ENCODE measurements at regions not wholly inside any gene's neighbourhood (a gene's known extent, or its start where the extent isn't known, plus 50 kb on each side); places are given as distances from the start of the nearest gene placed in this dataset.
A peak's percentile ranks its signal among the peaks of the same experiment; 100 is the strongest.
"Not testable (repeated sequence)": the region's sequence is repeated elsewhere in the genome, so short reads cannot be mapped to it uniquely, and the experiment has no call there.

DNA sequence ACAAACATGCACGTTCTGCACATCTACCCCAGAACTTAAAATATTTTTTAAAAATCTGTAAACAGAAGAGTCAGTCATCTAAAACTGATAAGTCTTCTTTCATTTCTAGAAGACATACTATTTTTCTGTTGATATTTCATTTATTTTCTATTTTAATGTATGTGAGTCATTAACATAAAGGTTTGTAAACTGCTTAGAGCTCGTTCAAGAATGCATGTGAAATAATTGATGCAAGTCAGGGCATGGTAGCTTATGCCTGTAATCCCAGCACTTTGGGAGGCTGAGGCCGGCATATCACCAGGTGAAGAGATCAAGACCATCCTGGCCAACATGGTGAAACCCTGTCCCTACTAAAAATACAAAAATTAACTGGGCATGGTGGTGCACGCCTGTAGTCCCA lies 219.9 kb upstream of the HSFY2 start:
- Histone ChIP-seq H3K4me3 (ENCODE audit: low read length in 3 of 3) (no peak overlapping the region), H3K27ac (ENCODE audit: low read depth in 2 of 2, low read length in 2 of 2) (no peak overlapping the region), H3K9me3 (ENCODE audit: control insufficient read depth in 2 of 3, insufficient read depth in 1 of 3, low read length in 3 of 3) (no peaks in the 10 kb centered on the region), H3K36me3 (ENCODE audit: control insufficient read depth in 2 of 3, insufficient read depth in 3 of 3, low read length in 3 of 3) (no peaks in the 10 kb centered on the region), H3K9ac (ENCODE audit: low read length in 3 of 3) (no peak overlapping the region), H3K27me3 (ENCODE audit: control insufficient read depth, insufficient read depth, low read length) (no peaks in the 10 kb centered on the region), H3K4me1 (ENCODE audit: control insufficient read depth in 2 of 3, insufficient read depth in 2 of 3, low read depth in 1 of 3, low read length in 3 of 3) (no peaks in the 10 kb centered on the region)
- intact Hi-C loops (cut with DNase I): no loop called here
- DNase-seq: no peak
- TF ChIP-seq CTCF (IDR thresholded peaks at IDR 0.05; ENCODE audit: borderline replicate concordance, extremely low read depth, insufficient read depth): no peak
- FAIRE-seq: no peak

GRCh38 chrY:18992684-18993083 lies 219.1 kb upstream of the HSFY2 start:
- H3K36me3 ChIP-seq (ENCODE audit: control insufficient read depth in 2 of 3, insufficient read depth in 3 of 3, low read length in 3 of 3); H3K4me1 ChIP-seq (ENCODE audit: control insufficient read depth in 2 of 3, insufficient read depth in 2 of 3, low read depth in 1 of 3, low read length in 3 of 3); H3K27me3 ChIP-seq (ENCODE audit: control insufficient read depth, insufficient read depth, low read length); H3K27ac ChIP-seq (ENCODE audit: low read depth in 2 of 2, low read length in 2 of 2); H3K9me3 ChIP-seq (ENCODE audit: control insufficient read depth in 2 of 3, insufficient read depth in 1 of 3, low read length in 3 of 3); FAIRE-seq; intact Hi-C loops (cut with DNase I); H3K4me3 ChIP-seq (ENCODE audit: low read length in 3 of 3); H3K9ac ChIP-seq (ENCODE audit: low read length in 3 of 3): not testable (repeated sequence)
- DNase-seq: peak in 1 of 5 donors; percentile 21

DNA sequence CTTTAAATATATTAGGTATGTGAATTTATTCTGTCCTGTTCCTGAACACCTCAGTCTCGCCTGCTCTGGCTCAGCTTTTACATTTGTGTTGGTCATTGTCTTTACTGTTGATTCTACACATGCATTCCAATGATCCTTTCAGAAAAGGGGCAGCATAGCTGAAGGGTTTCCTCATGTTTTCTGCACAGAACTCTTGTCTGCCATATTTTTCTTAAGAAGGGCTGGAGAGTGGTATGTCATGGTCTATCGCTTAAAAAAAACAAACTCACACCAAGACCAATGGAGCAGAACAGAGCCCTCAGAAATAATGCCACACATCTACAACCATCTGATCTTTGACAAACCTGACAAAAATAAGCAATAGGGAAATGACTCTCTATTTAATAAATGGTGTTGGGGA lies 215.8 kb upstream of the HSFY2 start:
- Histone ChIP-seq H3K9ac (ENCODE audit: low read length in 3 of 3) (no peak overlapping the region), H3K4me1 (ENCODE audit: control insufficient read depth in 2 of 3, insufficient read depth in 2 of 3, low read depth in 1 of 3, low read length in 3 of 3) (no peaks in the 10 kb centered on the region), H3K36me3 (ENCODE audit: control insufficient read depth in 2 of 3, insufficient read depth in 3 of 3, low read length in 3 of 3) (no peaks in the 10 kb centered on the region), H3K27me3 (ENCODE audit: control insufficient read depth, insufficient read depth, low read length) (no peaks in the 10 kb centered on the region), H3K9me3 (ENCODE audit: control insufficient read depth in 2 of 3, insufficient read depth in 1 of 3, low read length in 3 of 3) (no peaks in the 10 kb centered on the region), H3K27ac (ENCODE audit: low read depth in 2 of 2, low read length in 2 of 2) (no peak overlapping the region), H3K4me3 (ENCODE audit: low read length in 3 of 3) (no peak overlapping the region)
- FAIRE-seq: no peak
- no peak for TF ChIP-seq CTCF (IDR thresholded peaks at IDR 0.05; ENCODE audit: borderline replicate concordance, extremely low read depth, insufficient read depth)
- intact Hi-C loops (cut with DNase I): no loop called here
- DNase-seq: peak in 1 of 5 donors; percentile 27

DNA sequence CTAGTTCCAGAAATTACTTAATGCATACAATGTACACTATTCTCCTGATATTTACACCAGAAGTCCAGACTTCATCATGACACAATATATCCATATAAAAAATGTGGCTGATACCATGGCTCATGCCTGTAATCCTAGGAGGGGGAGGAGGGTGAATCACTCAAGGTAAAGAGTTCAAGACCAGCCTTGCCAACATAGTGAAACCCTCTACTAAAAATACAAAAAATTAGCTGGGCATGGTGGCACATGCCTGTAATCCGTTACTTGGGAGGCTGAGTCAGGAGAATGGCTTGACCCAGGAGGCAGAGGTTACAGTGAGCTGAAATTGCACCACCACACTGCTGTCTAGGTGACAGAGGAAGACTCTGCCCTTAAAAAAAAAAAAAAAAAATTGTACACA lies 192.5 kb upstream of the HSFY2 start:
- no peak for DNase-seq
- intact Hi-C loops (cut with DNase I): no loop called here
- Histone ChIP-seq H3K9me3 (ENCODE audit: control insufficient read depth in 2 of 3, insufficient read depth in 1 of 3, low read length in 3 of 3) (peaks cover 0 to 5% (median 0%) of the 10 kb centered on the region in 3 donors), H3K9ac (ENCODE audit: low read length in 3 of 3) (no peak overlapping the region), H3K4me3 (ENCODE audit: low read length in 3 of 3) (no peak overlapping the region), H3K36me3 (ENCODE audit: control insufficient read depth in 2 of 3, insufficient read depth in 3 of 3, low read length in 3 of 3) (no peaks in the 10 kb centered on the region), H3K27ac (ENCODE audit: low read depth in 2 of 2, low read length in 2 of 2) (no peak overlapping the region), H3K27me3 (ENCODE audit: control insufficient read depth, insufficient read depth, low read length) (no peaks in the 10 kb centered on the region), H3K4me1 (ENCODE audit: control insufficient read depth in 2 of 3, insufficient read depth in 2 of 3, low read depth in 1 of 3, low read length in 3 of 3) (no peaks in the 10 kb centered on the region)
- no peak for FAIRE-seq
- no peak for TF ChIP-seq CTCF (IDR thresholded peaks at IDR 0.05; ENCODE audit: borderline replicate concordance, extremely low read depth, insufficient read depth)
